ENCODE measurements at regions not wholly inside any gene's neighbourhood (a gene's known extent, or its start where the extent isn't known, plus 50 kb on each side); places are given as distances from the start of the nearest gene placed in this dataset.

GRCh38 chr5:26031481-26031880 is 1006.9 kb downstream of the CDH9 start:
- WGBS, 2 donors = 33 to 39% methylated on average over 3 of the region's 3 CpGs
- Histone ChIP-seq H3K9me3 (no peaks in the 10 kb centered on the region), H3K4me3 (no peak overlapping the region), H3K27me3 (no peaks in the 10 kb centered on the region), H3K27ac (no peak overlapping the region), H3K4me1 (no peaks in the 10 kb centered on the region), H3K36me3 (no peaks in the 10 kb centered on the region)
- TF ChIP-seq CTCF (IDR thresholded peaks at IDR 0.05) = no peak
- intact Hi-C loops (cut with DNase I) = no loop called here
- FAIRE-seq = no peak
- DNase-seq = no peak
- no peak for ATAC-seq

- ATAC-seq = no peak
- Histone ChIP-seq H3K27me3 (no peaks in the 10 kb centered on the region), H3K9me3 (no peaks in the 10 kb centered on the region), H3K4me3 (no peak overlapping the region), H3K27ac (no peak overlapping the region), H3K4me1 (no peaks in the 10 kb centered on the region), H3K36me3 (no peaks in the 10 kb centered on the region)
- TF ChIP-seq CTCF (IDR thresholded peaks at IDR 0.05) = no peak
- no peak for FAIRE-seq
- intact Hi-C loops (cut with DNase I) = no loop called here
- no peak for DNase-seq
- WGBS, 2 donors = 39 to 56% methylated on average over 4 of the region's 4 CpGs
These were observed 1012.3 kb downstream of the CDH9 start for GRCh38 chr5:26026044-26026443.

GRCh38 chr5:26024774-26025173 is 1013.6 kb downstream of the CDH9 start:
- ATAC-seq = no peak
- Histone ChIP-seq H3K9me3 (no peaks in the 10 kb centered on the region), H3K36me3 (no peaks in the 10 kb centered on the region), H3K27ac (no peak overlapping the region), H3K27me3 (no peaks in the 10 kb centered on the region), H3K4me1 (no peaks in the 10 kb centered on the region), H3K4me3 (no peak overlapping the region)
- no peak for DNase-seq
- no peak for FAIRE-seq
- WGBS, 2 donors = 75 to 80% methylated on average over 1 of the region's 1 CpG
- intact Hi-C loops (cut with DNase I) = no loop called here
- TF ChIP-seq CTCF (IDR thresholded peaks at IDR 0.05) = no peak

- Histone ChIP-seq H3K4me1 (no peaks in the 10 kb centered on the region), H3K27me3 (no peaks in the 10 kb centered on the region), H3K27ac (no peak overlapping the region), H3K36me3 (no peaks in the 10 kb centered on the region), H3K9me3 (no peaks in the 10 kb centered on the region), H3K4me3 (no peak overlapping the region)
- 28 to 35% methylated on average over 4 of the region's 4 CpGs for WGBS, 2 donors
- no peak for TF ChIP-seq CTCF (IDR thresholded peaks at IDR 0.05)
- DNase-seq = no peak
- no peak for FAIRE-seq
- intact Hi-C loops (cut with DNase I) = no loop called here
- no peak for ATAC-seq
These were observed 1015.0 kb downstream of the CDH9 start for GRCh38 chr5:26023361-26023760.

GRCh38 chr5:26014206-26014605 is 1024.2 kb downstream of the CDH9 start:
- ATAC-seq (no peak), DNase-seq (no peak), FAIRE-seq (no peak)
- WGBS, 2 donors = 90 to 100% methylated on average over 1 of the region's 1 CpG
- Histone ChIP-seq H3K36me3 (no peaks in the 10 kb centered on the region), H3K4me1 (no peaks in the 10 kb centered on the region), H3K9me3 (no peaks in the 10 kb centered on the region), H3K27me3 (no peaks in the 10 kb centered on the region), H3K27ac (no peak overlapping the region), H3K4me3 (no peak overlapping the region)
- intact Hi-C loops (cut with DNase I) = no loop called here
- no peak for TF ChIP-seq CTCF (IDR thresholded peaks at IDR 0.05)

Measured in pancreas (tissue), 10 donors.